Upper lobe of left lung (tissue), 4 donors: ENCODE measurements at regions not wholly inside any gene's neighbourhood (a gene's known extent, or its start where the extent isn't known, plus 50 kb on each side); places are given as distances from the start of the nearest gene placed in this dataset.

Experiments used
- CTCF ChIP-seq, 6 experiments: fragments of 450-650 bp in 4 of 6; fragments of 200-600 bp in 2 of 6; sonication (generic) in 2 of 6; IDR thresholded peaks; one replicate each; pipeline ENCODE4 v1.5.1; 2016 to 2019; ENCODE audit warnings: antibody characterized with exemption in 6 of 6
- EP300 ChIP-seq, 4 donors: sonication (generic); formaldehyde crosslinking; IDR thresholded peaks; one replicate each; pipeline ENCODE4 v1.5.1; 2017; ENCODE audit warnings: antibody characterized with exemption in 4 of 4, control low read depth in 2 of 4
- POLR2A ChIP-seq, 4 donors: fragments of 450-650 bp; IDR thresholded peaks; one replicate each; pipeline ENCODE4 v1.5.1; 2016 to 2017; ENCODE audit warnings: antibody characterized with exemption in 4 of 4, mild to moderate bottlenecking in 2 of 4

DNA sequence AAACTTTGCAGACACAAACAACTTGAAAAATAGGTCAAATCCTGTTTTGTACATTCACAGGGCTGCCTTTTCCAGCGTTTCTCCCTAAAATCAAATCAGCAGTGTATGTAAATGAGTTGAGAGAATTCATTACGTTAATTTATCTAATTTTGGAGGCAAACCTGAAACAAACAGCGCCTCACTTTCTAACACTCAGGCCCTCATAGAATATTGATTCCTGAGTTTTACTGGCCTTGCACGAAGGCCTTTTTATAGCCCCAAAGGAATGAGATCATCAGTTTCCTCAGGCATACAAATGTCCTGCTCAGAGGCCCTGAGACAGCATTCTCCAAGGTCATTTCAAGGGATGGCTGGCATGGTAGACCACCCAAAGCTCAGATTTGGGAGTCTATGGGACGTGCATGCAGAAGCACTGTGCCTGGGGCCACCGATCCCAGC, 131.7 kb upstream of the CHST15 start:
- no peak for TF ChIP-seq CTCF (IDR thresholded peaks at IDR 0.05)
- no peak for TF ChIP-seq EP300 (IDR thresholded peaks at IDR 0.05)
- no peak for TF ChIP-seq POLR2A (IDR thresholded peaks at IDR 0.05)
